Lower lobe of right lung (tissue), 2 donors: ENCODE measurements at regions not wholly inside any gene's neighbourhood (a gene's known extent, or its start where the extent isn't known, plus 50 kb on each side); places are given as distances from the start of the nearest gene placed in this dataset.

Experiments used
- ATAC-seq, 2 donors: fragments of 200-7000 bp; cut with Tn5 transposase; one replicate each; pipeline ENCODE4 v1.9.1; 2020 to 2022; ENCODE audit warnings: mild to moderate bottlenecking in 2 of 2, moderate library complexity in 2 of 2
- DNase-seq: peaks from one replicate; pipeline ENCODE4 v3.0.0-alpha.2; 2020
- H3K27ac ChIP-seq: fragments of 200-600 bp; one replicate; pipeline ENCODE4 v1.8.0; 2022
- H3K27me3 ChIP-seq: fragments of 200-600 bp; one replicate; pipeline ENCODE4 v1.8.0; 2022; ENCODE audit warnings: low read depth
- H3K36me3 ChIP-seq: fragments of 200-600 bp; one replicate; pipeline ENCODE4 v1.8.0; 2022; ENCODE audit warnings: mild to moderate bottlenecking
- H3K4me1 ChIP-seq: fragments of 200-600 bp; one replicate; pipeline ENCODE4 v1.8.0; 2022
- H3K4me3 ChIP-seq: fragments of 200-600 bp; one replicate; pipeline ENCODE4 v1.8.0; 2022; ENCODE audit warnings: mild to moderate bottlenecking
- H3K9me3 ChIP-seq: fragments of 200-600 bp; one replicate; pipeline ENCODE4 v1.8.0; 2022
- CTCF ChIP-seq: fragments of 200-600 bp; IDR thresholded peaks from one replicate; pipeline ENCODE4 v1.8.0; 2022; ENCODE audit warnings: antibody characterized with exemption, mild to moderate bottlenecking
- intact Hi-C: fragments of 100-400 bp; cut with DNase I; formaldehyde crosslinking; loops from one replicate; pipeline ENCODE4 v1.11.0; 2022
- donor health status: DM: no; HTN: yes; CAD: no; lungs with severe emphysema.

DNA sequence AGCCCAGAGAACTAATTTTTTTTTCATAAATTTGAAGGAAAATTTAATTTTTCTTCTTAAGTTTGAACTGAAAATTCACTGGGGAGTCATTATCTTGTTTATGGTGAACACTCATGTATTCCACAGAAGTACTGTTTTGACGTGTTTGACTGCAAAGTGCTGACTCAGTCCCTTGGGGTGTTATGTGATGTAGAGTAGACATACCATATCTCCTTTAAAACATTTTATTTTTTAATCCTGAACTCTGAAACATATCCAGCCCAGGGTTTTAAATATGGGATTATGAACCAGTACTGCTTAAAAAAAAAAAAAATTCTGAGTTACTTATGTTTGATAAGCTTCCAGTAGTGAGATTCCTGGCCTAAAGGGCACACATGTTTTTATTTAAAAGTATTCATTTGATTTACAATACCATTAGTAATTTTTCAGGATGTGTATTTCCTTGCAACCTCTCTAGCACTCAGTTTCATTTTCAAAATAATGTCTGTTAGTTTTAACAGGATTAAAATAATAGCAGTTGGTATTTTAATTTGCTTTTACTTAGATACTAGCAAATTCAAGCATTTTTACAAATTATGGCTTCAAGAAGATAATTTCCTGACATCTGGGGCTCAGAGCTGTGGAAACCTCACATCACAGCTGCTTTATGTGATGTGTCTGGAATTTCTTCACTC is 81.7 kb upstream of the PDE10A start:
- ATAC-seq (no peak), DNase-seq (no peak)
- no peak for TF ChIP-seq CTCF
- Histone ChIP-seq H3K36me3 (no peaks in the 10 kb centered on the region), H3K27me3 (no peaks in the 10 kb centered on the region), H3K4me1 (no peaks in the 10 kb centered on the region), H3K9me3 (no peaks in the 10 kb centered on the region), H3K27ac (no peak overlapping the region), H3K4me3 (no peak overlapping the region)
- intact Hi-C loops, result no loop called here

GRCh38 chr6:165743366-165743898 is 80.4 kb upstream of the PDE10A start:
- Histone ChIP-seq H3K4me3 (no peak overlapping the region), H3K27me3 (no peaks in the 10 kb centered on the region), H3K4me1 (no peaks in the 10 kb centered on the region), H3K36me3 (no peaks in the 10 kb centered on the region), H3K9me3 (no peaks in the 10 kb centered on the region), H3K27ac (no peak overlapping the region)
- DNase-seq (no peak), ATAC-seq (no peak)
- intact Hi-C loops, result no loop called here
- no peak for TF ChIP-seq CTCF

GRCh38 chr6:165742047-165742446 is 79.0 kb upstream of the PDE10A start:
- H3K36me3 ChIP-seq, result no peaks in the 10 kb centered on the region
- intact Hi-C loops, result no loop called here
- no peak for ATAC-seq
- no peaks in the 10 kb centered on the region for H3K4me1 ChIP-seq
- no peak overlapping the region for H3K27ac ChIP-seq
- no peak for TF ChIP-seq CTCF
- H3K27me3 ChIP-seq, result no peaks in the 10 kb centered on the region
- H3K4me3 ChIP-seq, result no peak overlapping the region
- no peak for DNase-seq
- H3K9me3 ChIP-seq, result no peaks in the 10 kb centered on the region

GRCh38 chr6:165737396-165737795 is 74.4 kb upstream of the PDE10A start:
- no peak overlapping the region for H3K4me3 ChIP-seq
- intact Hi-C loops, result loop anchor here (10.0 kb wide), 1 partner anchor 107 kb away; no protein-coding TSS in a partner anchor
- DNase-seq (no peak), ATAC-seq (no peak)
- H3K27ac ChIP-seq, result no peak overlapping the region
- no peaks in the 10 kb centered on the region for H3K9me3 ChIP-seq
- no peak for TF ChIP-seq CTCF
- H3K4me1 ChIP-seq, result no peaks in the 10 kb centered on the region
- no peaks in the 10 kb centered on the region for H3K27me3 ChIP-seq
- no peaks in the 10 kb centered on the region for H3K36me3 ChIP-seq

DNA sequence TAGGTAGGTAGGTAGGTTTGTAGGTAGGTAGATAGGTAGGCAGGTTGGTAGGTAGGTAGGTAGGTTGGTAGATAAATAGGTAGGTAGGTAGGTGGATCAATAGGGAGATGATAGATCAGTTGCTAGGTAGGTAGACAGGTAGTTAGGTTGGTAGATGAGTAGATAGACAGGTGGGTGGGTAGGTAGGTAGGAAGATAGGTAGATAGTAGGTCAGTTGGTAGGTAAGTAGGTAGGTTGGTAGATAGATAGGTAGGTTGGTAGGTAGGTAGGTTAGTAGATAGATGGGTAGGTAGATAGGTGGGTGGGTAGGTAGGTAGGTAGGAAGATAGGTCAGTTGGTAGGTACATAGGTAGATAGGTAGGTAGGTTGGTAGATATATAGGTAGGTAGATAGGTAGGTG is 72.0 kb upstream of the PDE10A start:
- DNase-seq, result no peak
- intact Hi-C loops, result loop anchor here (10.0 kb wide), 1 partner anchor 110 kb away; no protein-coding TSS in a partner anchor
- no peaks in the 10 kb centered on the region for H3K36me3 ChIP-seq
- no peaks in the 10 kb centered on the region for H3K4me1 ChIP-seq
- no peak for ATAC-seq
- no peaks in the 10 kb centered on the region for H3K9me3 ChIP-seq
- no peak overlapping the region for H3K27ac ChIP-seq
- no peak overlapping the region for H3K4me3 ChIP-seq
- no peak for TF ChIP-seq CTCF
- H3K27me3 ChIP-seq, result no peaks in the 10 kb centered on the region
